ENCODE measurements at regions not wholly inside any gene's neighbourhood (a gene's known extent, or its start where the extent isn't known, plus 50 kb on each side); places are given as distances from the start of the nearest gene placed in this dataset.

GRCh38 chr9:30575218-30575617, 1809.2 kb upstream of the ACO1 start:
- Histone ChIP-seq H3K27ac (ENCODE audit: insufficient read length, low read depth, low read length) (no peak overlapping the region), H3K14ac (ENCODE audit: insufficient read depth, low read length) (no peak overlapping the region), H3K18ac (ENCODE audit: insufficient read length, low read depth, low read length) (no peak overlapping the region), H3K23me2 (ENCODE audit: insufficient read length, low read depth, low read length, poor library complexity, severe bottlenecking) (no peaks in the 10 kb centered on the region), H4K20me1 (ENCODE audit: control insufficient read depth, insufficient read depth, insufficient read length) (no peaks in the 10 kb centered on the region), H3K4ac (ENCODE audit: low read depth, low read length) (no peak overlapping the region), H3K4me2 (ENCODE audit: insufficient read depth, insufficient read length, low read length) (no peak overlapping the region), H3K56ac (ENCODE audit: insufficient read length, low read depth, low read length) (no peak overlapping the region), H2AFZ (ENCODE audit: low read length) (no peak overlapping the region), H2AK5ac (ENCODE audit: insufficient read length, low read length) (no peak overlapping the region), H4K8ac (replicated peaks; ENCODE audit: insufficient read length, low read depth, low read length) (no peak overlapping the region), H3K23ac (ENCODE audit: insufficient read length, low read depth, low read length) (no peak overlapping the region), H2BK5ac (ENCODE audit: insufficient read length, low read length) (no peak overlapping the region), H3K79me2 (ENCODE audit: insufficient read depth, low read length) (no peaks in the 10 kb centered on the region), H2BK20ac (ENCODE audit: low read depth, low read length, poor library complexity, severe bottlenecking) (no peak overlapping the region), H2BK120ac (ENCODE audit: low read depth, low read length, poor library complexity, severe bottlenecking) (no peak overlapping the region), H3K27me3 (ENCODE audit: insufficient read depth, low read length) (no peaks in the 10 kb centered on the region), H4K5ac (ENCODE audit: insufficient read length, low read depth, low read length) (no peak overlapping the region), H3K79me1 (ENCODE audit: insufficient read depth, low read depth, low read length, poor library complexity, severe bottlenecking) (no peaks in the 10 kb centered on the region), H3K9me3 (ENCODE audit: control insufficient read depth, low read depth, low read length) (no peaks in the 10 kb centered on the region), H3K9ac (ENCODE audit: extremely low read depth, insufficient read length, low read length) (no peak overlapping the region), H3T11ph (ENCODE audit: low read length) (no peak overlapping the region), H2BK15ac (ENCODE audit: low read depth, low read length) (no peak overlapping the region), H4K91ac (ENCODE audit: insufficient read length, low read depth, low read length) (no peak overlapping the region), H3K4me1 (ENCODE audit: insufficient read depth, low read length) (no peaks in the 10 kb centered on the region), H2BK12ac (ENCODE audit: insufficient read length, low read depth, low read length) (no peak overlapping the region)
- no peak for TF ChIP-seq CTCF (conservative IDR thresholded peaks at IDR 0.05)
- no peaks in the 10 kb centered on the region for H3K36me3 Mint-ChIP-seq (ENCODE audit: insufficient read depth in 1 of 3, low read depth in 3 of 3)
- no peak for DNase-seq
- no peaks in the 10 kb centered on the region for H3K4me1 Mint-ChIP-seq
- H3K9me3 Mint-ChIP-seq: no peaks in the 10 kb centered on the region
- H3K27me3 Mint-ChIP-seq (ENCODE audit: low read depth): no peaks in the 10 kb centered on the region
- no peak overlapping the region for H3K27ac Mint-ChIP-seq
- no CpG with 5 or more reads among the region's 16 CpGs for WGBS (ENCODE audit: extremely low coverage, insufficient read length, low lambda C conversion rate)
- H3K4me3 Mint-ChIP-seq: no peak overlapping the region

Measured in H9 (cell line).